HG02938 (cell line): ENCODE measurements at regions not wholly inside any gene's neighbourhood (a gene's known extent, or its start where the extent isn't known, plus 50 kb on each side); places are given as distances from the start of the nearest gene placed in this dataset.

ENCODE experiments used
- ATAC-seq: cut with Tn5 transposase; IDR thresholded peaks from one replicate; pipeline ENCODE4 v1.9.1; 2021; ENCODE audit warnings: mild to moderate bottlenecking, moderate library complexity; ENCODE audit not compliant: unreplicated experiment

DNA sequence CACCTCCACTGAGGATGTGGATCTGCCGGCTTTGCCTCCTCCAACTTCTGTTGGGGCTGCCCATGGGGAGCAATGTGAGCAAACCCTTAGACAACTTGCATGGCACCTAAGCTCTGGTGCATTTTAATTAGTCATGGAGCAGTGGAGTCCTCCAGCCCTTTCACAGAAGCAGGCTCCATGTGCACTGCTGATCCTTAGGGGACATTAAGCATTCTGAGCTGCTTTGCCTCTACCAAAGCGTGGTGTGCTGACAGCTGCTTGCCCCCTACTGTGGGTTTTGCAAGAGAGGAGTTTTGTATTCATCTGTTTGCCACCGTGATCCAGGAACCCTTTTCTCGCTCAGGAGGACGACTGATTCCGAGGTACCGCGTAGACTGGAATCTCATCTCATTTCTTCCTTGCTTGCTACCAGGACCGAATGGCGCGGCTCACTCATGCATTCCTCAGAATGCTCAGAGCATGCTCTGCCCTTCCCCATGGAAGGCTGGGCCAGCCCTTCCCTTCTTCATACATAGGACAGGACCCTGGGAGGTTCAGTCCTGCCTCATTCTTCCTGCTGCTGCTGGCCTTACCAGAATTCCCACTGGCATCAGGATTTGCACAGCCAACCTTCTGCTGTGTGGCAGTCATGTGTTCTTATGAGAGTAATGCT lies 432.5 kb downstream of the GADD45G start:
- ATAC-seq = no peak

- no peak for ATAC-seq
Observed at GRCh38 chr9:90038763-90039162, 434.0 kb downstream of the GADD45G start.

GRCh38 chr9:90044263-90044662 lies 439.5 kb downstream of the GADD45G start:
- ATAC-seq = no peak

DNA sequence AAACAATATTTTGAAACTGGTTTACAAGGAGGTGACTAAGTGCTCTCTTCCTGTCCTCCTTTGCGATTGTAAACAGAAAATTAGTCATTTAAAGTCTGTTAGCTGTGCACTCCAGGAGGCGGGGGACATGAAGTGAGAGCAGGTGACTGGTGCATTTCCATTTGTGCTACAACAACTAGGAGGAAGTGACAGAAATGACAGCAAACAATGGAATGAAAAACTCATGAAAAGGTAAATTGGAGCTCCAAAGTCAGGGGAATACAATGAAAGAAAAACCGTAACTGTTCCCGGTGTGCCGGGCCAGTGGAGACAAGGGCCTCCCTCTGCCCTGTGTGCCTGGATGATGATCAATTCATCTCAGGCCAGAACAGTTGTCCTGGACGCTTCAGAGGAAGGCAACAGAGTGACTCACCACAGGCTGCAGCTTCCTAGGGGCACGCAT lies 439.9 kb downstream of the GADD45G start:
- no peak for ATAC-seq

- no peak for ATAC-seq
Observed at GRCh38 chr9:90046317-90046861, 441.6 kb downstream of the GADD45G start.

DNA sequence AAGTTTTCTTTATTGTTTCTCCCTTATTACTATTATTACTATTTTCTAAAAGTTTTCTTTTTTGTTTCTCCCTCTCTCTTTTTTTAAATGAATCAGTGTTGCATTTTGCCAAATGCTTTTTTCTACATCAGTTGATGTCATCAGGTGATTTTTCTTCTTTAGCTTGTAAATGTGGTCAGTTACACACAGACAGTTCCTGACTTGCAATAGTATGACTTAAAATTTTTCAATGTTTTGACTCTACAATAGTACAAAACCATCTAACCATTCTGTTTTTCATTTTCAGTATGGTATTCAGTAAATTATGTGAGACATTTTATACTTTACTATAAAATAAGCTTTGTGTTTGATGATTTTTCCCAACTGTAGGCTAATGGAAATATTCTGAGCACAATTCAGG lies 443.0 kb downstream of the GADD45G start:
- no peak for ATAC-seq

GRCh38 chr9:90052366-90052765 lies 447.6 kb downstream of the GADD45G start:
- no peak for ATAC-seq

DNA sequence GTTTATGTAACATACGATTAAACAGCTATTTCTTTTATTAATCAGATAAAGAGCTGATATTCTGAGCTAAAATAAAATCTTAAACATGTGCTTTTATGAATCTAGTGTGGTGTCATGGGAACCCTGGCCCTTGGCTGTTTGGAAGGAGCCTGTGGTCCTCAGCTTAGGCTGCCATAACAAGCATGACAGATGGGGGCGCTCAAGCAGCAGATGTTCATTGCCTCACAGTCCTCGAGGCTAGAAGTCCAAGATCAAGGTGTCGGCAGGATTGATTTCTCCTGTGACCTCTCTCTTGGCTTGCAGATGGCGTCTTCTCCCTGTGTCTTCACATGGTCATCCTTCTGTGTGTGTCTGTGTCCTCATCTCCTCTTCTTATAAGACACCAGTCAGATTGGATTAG lies 448.2 kb downstream of the GADD45G start:
- ATAC-seq = no peak

GRCh38 chr9:90054810-90055209 lies 450.0 kb downstream of the GADD45G start:
- no peak for ATAC-seq

DNA sequence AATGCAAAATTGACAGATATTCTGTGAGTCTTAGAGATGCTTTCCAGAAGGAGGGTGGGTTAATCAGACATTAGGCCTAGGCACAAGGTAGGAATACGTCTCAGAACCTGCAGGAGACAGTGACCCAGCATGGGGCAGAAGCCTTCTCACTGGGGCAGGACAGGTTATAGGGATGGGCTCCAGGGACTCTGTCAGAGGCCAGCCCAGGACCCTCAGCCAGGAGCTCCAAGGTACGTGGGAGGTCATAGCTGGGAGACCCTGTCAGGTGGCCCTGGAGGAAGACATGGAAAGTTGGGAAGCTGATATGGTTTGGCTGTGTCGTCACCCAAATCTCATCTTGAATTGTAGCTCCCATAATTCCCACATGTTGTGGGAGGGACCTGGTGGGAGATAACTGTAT lies 450.4 kb downstream of the GADD45G start:
- no peak for ATAC-seq

- no peak for ATAC-seq
Observed at GRCh38 chr9:90057361-90057760, 452.5 kb downstream of the GADD45G start.

DNA sequence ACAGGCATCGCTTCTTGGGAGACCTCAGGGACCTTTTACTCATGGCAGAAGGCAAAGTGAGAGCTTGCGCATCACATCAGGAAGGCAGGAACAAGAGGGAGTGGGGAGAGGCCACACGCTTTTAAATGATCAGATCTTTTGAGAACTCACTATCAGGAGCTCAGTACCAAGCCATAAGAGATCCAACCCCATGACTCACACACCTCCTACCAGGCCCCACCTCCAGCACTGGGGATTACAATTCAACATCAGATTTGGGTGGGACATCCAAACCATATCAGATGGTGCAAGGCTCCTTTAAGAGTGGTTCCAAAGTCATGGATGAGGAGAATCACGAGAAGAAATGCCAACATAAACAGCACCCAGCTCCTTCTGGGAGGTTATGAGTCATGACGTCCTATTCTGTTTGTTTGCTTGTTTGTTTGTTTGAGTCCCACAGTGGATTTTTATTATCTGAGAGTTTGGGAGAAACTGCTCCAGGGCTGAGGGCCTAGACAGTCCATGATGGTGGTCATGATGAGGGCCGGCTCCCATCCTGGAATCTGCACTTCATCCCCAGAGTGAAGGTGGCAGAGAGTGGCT lies 453.5 kb downstream of the GADD45G start:
- ATAC-seq = no peak

- no peak for ATAC-seq
Observed at GRCh38 chr9:90059436-90059835, 454.6 kb downstream of the GADD45G start.

DNA sequence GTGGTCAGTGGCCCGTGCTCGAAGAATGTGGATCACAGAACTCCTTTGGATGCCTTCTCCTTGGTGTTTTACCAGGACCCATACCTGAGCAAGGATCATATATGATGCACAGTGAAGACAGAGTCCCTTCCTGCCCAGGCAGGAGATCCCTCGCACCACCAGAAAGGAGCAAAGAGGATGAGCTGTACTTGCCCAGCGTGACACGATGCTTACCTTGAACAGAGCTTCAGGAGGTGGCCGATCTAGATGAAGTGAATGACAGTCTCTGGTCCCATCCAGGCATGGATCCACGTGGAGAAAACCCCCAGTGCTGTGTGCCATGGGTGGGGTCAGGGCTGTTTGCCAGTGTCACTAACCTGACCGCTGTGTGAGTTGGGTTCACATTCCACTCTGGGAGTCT lies 455.4 kb downstream of the GADD45G start:
- no peak for ATAC-seq

DNA sequence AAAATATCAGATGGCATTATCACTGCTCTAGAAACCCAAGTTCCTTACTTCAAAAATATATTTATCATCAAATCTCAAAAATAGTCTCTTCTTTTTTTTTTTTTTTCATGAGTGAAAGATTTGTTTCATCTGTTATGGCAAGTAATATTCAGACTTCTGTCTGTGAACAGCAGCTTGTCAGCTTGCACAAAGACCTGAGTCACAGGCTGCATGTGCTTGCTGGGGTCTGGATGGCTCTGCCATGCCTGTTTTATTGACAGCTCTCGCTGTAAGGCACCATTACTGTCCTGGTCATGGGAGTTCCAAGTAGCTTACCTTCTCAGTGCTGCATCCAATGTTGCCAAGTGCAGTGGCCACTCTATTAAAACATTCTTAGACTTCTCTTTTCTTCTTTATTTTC lies 456.4 kb downstream of the GADD45G start:
- no peak for ATAC-seq

GRCh38 chr9:90062982-90063381 lies 458.2 kb downstream of the GADD45G start:
- no peak for ATAC-seq

GRCh38 chr9:90064248-90064647 lies 459.4 kb downstream of the GADD45G start:
- ATAC-seq = no peak

DNA sequence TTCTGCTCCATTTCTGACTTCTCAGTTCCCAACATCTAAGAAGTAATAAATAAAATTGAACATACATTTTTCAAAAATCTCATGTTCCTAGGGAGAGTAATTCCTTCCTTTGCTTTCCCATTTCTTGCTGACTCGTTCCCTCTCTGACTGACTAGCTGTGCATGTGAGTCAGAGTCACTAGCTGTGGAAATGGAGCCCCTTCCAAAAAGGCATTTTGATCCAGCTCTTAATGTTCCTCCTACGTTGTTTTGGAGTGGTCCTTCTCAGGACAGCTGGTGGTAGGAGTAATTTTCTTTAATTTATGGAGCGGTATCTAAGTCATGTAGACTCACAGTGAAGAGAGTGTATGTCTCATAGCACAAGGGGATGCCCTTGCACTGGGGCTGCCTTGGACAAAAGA lies 460.2 kb downstream of the GADD45G start:
- ATAC-seq = no peak

DNA sequence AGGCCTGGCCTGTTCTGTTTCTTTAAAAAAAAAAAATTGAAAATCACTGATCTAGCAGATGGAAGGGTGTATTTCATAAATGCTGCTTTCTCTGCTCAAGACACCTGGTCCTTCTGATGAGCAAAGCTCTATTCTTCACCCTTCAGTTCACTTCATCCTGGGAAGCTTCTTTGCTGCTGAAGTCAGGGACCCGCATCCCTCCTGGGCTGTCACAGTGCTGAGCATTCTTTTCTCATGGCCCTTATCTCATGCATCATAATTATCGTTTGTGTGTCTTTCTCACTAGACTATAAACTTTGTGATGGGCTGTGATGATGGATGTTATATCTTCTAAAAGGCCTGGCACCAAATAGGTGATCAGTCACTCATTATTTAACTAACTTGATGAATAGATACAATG lies 461.0 kb downstream of the GADD45G start:
- no peak for ATAC-seq

DNA sequence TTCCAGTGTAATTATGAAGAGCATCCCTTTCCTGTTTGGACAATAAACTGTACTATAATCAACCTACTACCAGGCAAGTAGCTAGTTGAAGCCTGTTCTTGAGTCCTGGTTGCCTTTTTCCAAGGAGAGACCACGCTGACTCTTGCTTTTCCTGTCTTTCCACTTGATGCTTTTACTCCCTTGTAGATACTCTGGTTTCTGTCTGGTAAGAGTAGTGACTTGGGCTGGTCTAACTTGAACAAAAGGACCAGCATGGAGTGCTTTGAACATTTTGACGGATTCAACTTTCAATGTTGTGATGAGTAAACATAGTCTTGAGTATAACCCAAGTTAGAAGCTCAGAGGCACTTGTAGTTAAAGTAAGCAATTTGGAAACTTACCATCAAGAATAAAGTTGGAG lies 464.3 kb downstream of the GADD45G start:
- ATAC-seq = no peak

GRCh38 chr9:90070056-90070455 lies 465.2 kb downstream of the GADD45G start:
- ATAC-seq = no peak

- ATAC-seq = no peak
Observed at GRCh38 chr9:90070469-90070868, 465.7 kb downstream of the GADD45G start.
